Cardiac septum (tissue), 1 donor: ENCODE measurements at regions not wholly inside any gene's neighbourhood (a gene's known extent, or its start where the extent isn't known, plus 50 kb on each side); places are given as distances from the start of the nearest gene placed in this dataset.
"Not testable (repeated sequence)": the region's sequence is repeated elsewhere in the genome, so short reads cannot be mapped to it uniquely, and the experiment has no call there.

Experiments used
- DNase-seq: peaks from one replicate; pipeline ENCODE4 v3.0.0-alpha.2; 2020; ENCODE audit warnings: low spot score
- intact Hi-C: fragments of 100-400 bp; cut with DNase I; formaldehyde crosslinking; loops from one replicate; pipeline ENCODE4 v1.14.0; 2022
- donor health status: DM: no; HTN: no; CAD: no.

DNA sequence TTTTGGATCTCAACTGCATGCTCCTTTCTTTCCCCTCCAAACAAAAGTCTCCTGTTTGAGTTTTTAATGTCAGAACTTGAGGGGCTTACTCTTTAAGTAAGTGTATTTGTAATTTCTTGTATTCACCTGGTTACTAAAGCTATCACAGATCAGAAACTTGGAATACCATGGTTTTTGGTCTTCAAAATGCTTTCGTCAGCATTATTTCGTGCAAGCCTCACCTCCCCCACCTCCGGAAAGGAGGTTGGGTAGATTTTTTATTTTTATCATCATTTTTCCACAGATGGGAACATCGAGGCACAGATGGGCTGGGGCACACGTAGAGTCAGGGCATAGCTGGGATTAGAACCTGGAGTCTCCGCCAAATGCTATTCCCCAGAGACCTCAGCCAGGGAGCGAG is 100.7 kb downstream of the IER5 start:
- intact Hi-C loops: no loop called here
- no peak for DNase-seq

DNA sequence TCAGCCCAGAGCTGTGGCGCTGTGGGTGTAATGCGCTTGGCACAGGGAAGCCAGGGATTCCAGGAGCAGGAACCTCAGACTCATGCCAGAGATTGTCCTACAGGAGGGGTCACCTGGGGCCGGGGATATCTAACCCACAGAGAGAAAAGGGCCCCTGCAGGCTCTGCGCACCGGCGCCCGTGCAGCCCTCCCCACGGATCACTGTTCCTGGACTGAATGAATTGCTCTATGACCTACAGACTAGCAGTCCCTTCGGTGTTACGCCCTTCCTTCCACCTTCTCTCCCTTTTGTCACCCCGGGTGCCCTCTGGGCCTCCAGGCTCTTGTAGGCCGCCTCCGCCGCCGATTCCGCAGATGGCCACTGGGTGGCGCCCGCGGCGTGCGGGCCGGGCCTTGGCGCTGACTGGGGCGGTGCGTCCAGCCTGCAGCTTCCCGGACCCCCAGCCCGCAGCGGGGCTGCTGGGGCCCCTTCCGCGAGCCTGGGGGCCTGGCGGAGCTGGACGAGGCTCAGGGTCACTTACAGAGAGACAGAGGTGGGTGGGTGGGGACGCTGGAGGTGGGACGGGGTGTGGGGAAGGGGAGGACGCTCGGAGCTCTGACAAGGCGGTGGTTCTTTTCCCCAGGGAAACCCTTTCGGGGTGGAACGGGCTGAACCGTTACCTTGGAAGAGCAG is 101.3 kb downstream of the IER5 start:
- no peak for DNase-seq
- intact Hi-C loops: loop anchor here (2.0 kb wide), 1 partner anchor 235 kb away; no protein-coding TSS in a partner anchor

DNA sequence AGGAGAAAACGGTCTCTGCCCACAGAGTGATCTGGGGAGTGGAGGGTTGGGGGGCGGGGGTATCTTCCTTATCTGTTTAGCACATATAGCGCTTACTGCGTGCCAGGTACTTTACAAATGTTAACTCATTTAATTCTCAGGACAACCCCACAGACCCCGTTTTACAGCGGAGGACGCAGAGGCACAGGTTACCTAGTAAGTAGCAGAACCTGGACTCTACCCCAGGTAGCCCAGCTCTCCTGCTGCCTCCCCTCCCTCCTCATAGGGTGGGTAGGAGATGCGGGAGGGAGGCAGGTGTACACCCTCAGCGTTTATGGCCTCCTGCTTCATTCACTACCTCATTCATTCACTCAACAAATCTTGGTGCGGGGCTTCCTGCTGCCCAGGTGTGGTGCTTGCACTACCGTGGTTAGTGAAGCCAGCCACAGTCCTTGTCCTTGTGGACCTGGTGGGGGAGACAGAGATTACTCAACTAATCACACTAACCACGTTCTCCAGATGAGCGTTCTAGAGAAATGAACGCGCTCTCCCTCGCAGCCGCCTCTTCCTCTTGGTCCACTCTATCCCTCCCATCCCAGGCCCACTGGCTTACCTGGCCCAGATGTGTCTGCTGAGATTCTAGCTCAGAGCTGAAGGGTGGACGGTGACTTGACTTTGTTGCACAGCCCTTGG is 102.0 kb downstream of the IER5 start:
- no peak for DNase-seq
- intact Hi-C loops: loop anchor here (2.0 kb wide), 1 partner anchor 234 kb away; no protein-coding TSS in a partner anchor

DNA sequence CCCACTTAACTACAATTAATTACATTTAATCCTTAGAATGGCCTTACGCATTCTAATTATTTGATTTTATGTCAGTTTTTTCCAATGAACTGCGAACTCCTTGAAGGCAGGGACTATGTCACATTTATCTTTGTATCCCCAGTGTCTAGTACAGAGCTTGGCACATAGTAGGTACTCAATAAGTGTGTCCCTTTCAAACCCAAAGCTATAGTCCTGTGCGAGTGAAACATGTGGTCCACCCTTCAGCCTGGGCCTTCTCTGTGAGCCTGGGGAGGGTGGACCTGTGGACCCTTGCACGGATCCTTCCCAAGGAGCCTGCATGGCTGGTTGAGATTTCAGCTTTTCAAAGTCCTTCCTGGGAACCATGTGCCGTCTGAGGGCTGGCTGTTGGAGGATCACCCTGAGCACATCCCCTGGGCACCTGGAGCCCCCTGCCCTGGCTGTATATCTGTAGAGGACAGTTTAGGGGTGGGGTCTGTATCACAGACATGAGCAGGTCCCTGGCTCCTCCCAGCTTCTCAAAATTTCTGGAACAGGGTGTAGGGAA is 103.1 kb downstream of the IER5 start:
- intact Hi-C loops: loop anchor here (2.0 kb wide), 1 partner anchor 233 kb away; no protein-coding TSS in a partner anchor
- DNase-seq: no peak

DNA sequence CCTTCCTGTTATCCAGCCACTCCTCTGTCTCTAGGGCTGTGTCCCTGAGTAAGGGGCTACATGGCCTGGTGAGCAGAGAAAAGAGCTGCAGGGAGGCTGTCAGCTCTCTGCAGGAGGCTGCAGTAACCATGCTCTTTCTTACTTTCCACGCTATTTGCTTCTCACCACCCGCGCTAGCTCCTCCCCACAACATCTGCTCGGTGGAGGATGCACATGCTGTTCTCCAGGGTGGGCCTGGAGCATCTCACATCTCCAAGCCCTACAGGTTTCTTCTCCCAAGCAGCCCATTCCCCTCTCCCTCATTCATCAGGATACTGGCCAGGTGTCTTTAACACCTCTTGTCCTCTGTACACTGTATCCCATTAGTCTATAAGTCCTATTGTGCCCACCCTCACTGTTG is 103.8 kb downstream of the IER5 start:
- intact Hi-C loops: no loop called here
- DNase-seq: no peak

DNA sequence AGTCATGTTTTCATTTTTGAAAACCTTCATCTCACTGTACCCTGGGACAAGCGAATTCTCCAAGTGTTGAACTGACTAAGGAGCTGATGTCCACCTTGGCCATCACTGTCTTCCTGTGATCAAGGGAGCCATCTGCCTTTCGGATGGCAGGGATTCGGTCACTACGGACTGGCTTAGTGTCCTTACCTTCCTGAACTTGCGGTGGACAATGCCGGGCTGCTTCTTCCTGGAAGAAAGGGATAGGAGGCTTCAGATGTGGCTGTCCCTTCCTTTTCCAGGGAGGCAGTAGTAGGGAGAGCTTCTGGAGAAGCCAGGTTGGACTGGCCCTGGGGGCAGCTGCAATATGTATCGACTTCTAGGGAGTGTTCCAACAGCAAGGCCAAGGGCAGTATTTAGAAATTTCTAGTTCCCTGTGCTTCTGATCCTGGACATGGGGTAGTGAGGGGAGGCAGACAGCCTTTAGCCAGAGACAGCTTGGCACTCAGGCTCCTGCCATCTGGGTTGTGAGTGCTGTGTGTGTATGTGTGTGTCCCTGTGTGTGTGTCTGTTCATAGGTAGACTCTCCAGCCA is 114.6 kb downstream of the IER5 start:
- peak; percentile 57 for DNase-seq
- intact Hi-C loops: no loop called here

DNA sequence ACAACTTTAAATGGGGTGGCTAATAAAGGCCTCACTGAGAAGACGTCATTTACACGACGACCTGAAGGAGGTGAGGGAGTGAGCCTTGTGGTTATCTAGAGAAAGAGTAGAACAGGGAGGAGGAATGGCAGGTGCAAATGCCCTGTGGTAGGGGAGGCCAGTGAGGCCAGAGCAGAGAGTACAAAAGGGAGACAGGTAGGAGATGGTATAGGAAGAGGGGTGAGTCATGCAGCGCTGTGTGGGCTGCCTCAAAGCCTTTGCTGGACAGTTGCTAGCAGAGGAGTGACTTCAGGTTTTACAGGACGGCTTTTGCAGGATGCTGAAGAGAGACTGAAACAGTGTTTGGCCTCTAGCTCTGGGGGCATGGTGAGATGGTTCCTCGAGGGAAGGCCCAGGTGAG is 116.0 kb downstream of the IER5 start:
- intact Hi-C loops: no loop called here
- DNase-seq: peak; percentile 67

DNA sequence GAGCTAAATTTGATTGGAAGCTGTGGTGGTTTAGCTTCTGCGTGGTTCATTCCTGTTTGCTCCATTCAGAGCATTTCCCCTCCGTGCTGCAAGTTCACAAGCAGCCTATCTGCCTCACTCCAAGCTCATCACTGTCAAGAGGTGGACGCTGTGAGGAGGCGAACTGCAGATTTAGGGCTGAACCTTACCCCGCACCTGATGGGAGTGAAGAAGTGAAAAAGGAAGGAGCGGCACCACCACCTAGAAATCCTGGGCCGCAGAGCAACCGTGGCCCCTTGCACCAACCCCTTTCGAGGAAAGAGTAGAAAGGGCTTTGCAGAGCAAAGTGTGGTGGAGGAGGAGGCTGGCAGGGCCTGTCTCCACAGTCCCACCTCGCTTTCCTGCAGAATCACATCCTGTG is 117.4 kb downstream of the IER5 start:
- intact Hi-C loops: no loop called here
- no peak for DNase-seq

DNA sequence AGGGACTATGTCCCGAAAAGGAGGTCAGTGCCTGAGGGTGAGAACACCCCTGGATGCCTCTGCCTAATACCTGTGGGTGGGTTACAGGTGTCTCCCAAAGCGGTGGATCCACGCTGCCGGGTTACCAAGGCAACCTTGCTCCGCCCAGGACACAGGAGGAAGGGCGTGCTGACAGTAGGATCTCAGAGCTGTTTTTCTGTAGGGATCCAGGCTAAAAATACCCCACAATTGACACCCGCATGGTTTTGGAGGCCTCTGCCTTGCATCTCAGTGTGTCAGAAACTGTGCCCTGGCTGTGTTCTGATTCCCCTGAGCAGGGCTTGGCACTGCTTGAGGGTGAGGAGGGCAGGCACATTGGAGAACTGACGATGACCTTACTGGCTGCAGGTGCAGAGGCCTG is 118.0 kb downstream of the IER5 start:
- intact Hi-C loops: no loop called here
- no peak for DNase-seq

DNA sequence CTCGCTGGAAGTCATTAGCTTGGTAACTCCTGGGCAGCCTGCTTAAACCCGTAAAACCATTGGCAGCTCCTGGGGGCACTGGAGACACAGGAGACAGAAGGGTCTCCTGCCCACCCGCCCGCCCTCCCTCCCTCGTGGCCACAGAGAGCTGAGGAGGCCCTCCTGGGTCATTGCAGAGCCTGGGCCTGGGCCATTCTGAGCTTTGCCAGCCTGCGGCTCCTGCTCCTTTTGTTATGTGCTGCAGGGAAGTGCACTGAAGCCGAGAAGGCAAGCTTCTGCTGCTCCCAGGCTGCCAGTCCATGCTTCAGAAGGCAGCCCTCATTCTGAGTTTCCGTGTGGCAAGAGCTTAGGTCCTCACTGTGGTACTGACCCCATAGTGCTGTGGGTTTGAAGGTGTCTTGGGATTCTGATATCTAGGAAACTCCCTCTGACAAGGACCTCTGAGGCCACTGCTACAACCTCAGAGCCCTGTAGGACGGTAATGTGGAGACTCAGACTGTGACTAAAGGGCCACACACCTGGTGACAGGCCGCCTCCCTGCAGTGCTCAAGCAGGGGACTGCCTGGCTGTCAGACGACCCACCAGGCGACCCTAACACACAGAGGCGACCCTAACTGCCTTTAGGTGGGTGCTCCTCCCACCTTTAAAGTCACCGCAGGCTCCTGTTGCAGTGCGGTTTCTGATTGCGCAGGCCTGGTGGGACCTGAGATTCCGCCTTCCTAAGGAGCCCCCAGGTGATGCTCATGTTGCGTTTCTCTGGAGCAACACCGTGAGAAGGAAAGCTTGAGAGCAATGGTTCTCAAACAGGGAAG is 118.7 kb downstream of the IER5 start:
- DNase-seq: no peak
- intact Hi-C loops: no loop called here

DNA sequence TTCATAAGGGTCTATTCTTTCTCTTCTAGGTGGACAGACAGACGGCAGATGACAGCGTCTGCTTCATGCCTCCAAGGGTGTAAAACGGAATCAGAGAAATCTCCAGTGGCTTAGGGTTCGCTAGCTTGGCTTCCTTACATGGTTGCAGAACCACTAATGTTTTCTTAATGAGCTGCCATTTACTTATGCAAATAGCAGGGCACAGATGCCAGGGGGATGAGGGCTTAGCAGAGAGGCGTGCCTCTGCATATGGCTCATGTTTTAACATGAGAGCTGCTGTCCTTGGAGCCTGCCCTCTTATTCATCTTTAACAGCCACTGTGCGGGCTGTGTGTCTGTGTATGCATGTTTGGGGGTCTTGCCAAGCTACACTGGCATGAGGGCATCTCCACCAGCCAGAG is 119.6 kb downstream of the IER5 start:
- intact Hi-C loops: no loop called here
- no peak for DNase-seq

DNA sequence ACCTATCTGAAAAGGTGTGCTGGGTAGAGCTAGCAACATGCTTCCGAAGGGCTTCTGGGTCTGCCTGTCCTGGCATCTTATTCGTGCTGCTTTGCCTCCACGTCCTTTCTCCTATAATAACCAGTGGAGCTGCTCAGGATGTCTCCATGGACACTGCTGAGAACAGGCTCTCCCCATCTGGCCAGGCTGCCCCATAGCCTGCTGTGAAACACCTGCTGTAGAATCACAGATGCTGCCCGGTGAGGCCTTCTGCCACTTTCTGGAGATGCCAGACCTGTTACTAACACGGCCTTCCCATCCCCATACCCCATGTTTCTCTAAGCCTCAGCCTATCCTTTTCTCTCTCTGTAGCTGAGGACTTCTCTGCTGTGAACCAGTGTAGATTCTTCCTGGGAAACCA is 120.5 kb downstream of the IER5 start:
- intact Hi-C loops: no loop called here
- no peak for DNase-seq

DNA sequence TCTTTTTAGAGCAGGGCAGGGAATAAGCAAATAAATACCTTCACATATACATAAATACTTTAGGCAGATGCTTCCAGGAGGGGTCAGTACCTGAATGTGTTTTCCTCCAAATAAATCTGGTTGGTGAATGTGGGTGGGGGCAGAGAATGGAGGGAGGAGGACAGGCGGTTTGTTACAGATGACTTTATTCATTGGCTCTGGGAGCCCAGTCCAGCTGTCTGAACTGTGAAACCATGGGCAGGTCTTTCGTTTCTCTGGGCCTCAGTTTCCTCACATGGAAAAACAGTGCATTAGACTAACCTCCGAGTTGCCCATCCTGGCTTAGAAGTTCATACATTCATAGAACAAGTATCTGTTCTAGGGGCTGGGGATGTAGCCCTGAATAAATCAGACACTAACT is 124.6 kb downstream of the IER5 start:
- no peak for DNase-seq
- intact Hi-C loops: no loop called here

DNA sequence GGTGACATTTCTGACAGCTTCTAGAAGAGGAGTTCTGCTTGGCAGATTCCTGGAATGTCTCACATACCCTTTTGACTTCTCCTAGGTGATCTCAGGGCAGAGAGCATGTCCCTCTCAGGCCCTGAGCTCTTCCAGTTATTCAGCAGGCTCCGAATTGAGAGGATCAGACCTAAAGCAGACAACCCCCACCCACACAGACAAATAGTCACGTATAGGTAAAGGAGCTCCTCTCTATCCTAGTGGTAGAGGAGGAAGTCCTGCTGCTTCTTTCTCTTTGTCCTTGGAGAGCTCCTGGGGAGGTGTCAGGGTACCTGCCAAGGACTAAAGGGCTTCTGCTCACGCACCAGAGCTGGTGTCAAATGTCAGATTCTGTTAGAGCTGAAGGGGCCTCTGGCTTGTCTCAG is 128.1 kb downstream of the IER5 start:
- no peak for DNase-seq
- intact Hi-C loops: no loop called here

DNA sequence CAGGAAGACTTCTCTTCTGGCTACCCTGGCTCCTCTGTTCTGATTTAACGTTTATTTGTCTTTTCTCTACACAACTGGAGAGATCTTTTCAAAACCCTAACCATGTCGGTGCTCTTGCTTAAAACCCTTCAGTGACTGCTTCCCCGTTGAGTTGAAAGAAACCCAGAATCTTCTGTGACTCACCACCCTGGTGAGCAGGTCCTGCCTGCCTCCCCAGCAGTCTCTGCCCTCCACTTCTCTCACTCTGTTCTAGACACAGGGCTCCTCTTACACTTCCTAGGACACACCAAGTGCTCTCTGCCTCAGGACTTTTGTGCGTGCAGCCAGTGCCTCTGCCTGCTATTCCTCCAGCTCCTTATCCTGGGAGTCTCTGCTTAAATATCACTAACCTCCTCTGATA is 131.4 kb downstream of the IER5 start:
- intact Hi-C loops: no loop called here

DNA sequence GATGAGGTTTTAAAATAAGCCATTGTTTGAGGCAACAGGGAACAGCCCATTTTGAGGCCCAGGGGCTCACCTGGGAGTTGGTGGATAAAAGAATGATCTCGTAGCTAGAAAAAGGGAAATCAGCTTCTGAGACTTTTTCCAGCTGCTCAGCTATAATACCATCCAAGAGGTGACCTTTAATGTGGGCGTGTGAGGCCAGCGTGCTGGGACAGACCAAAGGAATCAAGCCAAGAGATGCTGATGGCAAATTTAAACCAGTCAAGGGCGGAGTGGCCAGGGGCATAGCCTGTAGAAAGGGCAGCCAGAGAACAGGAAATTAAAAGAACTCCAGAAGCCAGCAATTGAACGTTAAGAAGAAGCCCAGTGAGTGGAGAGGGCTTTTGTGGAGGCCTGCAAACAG is 132.6 kb downstream of the IER5 start:
- DNase-seq: no peak

More for the DNA sequence above, 131.4 kb downstream of the IER5 start:
- DNase-seq: no peak

DNA sequence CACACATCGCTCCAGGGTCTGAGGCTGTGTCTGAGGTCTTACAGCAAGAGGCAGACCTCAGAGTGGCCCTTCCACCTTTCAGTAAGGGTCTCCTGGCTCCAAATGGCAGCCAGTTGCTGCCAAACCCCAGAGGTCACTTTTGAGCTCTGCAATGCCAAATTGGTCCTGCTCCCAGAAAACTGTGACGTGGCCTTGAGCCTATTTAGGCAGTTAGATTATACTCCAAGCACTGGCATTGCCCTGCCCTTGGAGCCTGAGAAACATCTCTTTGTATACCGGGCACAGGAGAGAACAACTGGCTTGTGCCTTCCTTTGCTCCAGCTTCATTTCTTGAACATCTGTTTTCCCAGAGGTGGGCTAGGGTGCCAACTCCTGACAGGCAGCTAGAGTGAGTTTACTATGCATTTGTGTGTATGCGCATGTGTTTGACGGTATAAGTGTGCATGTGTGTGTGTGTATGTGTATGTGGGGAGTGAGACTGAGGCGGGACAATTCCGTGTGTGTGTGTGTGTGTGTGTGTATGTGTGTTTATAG is 134.5 kb downstream of the IER5 start:
- DNase-seq: no peak
- intact Hi-C loops: no loop called here

More for the DNA sequence above, 132.6 kb downstream of the IER5 start:
- intact Hi-C loops: no loop called here

DNA sequence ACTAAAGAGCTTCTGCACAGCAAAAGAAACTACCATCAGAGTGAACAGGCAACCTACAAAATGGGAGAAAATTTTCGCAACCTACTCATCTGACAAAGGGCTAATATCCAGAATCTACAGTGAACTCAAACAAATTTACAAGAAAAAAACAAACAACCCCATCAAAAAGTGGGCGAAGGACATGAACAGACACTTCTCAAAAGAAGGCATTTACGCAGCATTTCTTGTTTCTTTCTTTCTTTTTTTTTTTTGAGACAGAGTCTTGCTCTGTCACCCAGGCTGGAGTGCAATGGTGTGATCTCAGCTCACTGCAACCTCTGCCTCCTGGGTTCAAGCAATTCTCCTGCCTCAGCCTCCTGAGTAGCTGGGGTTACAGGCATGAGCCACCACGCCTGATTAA is 138.2 kb downstream of the IER5 start:
- DNase-seq, intact Hi-C loops: not testable (repeated sequence)

DNA sequence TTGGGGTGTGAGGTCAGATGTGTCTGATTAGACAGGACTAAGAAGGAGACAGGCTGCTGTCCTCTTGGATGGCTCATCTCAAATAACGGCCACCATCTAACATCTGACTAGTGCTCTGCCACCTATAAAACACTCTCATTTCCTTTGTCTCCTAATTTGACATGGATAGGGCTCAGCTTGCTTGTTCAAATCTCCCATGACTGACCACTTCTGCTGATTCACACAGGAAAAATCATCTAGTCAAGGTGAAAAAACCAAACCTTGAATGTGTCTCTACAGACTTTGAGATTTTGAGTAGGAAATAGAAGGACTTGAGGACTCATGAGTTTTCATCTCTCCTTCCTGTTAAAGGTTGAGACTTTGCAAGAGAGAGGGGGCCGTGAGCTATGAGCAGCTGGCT is 150.6 kb downstream of the IER5 start:
- DNase-seq: no peak
- intact Hi-C loops: no loop called here

DNA sequence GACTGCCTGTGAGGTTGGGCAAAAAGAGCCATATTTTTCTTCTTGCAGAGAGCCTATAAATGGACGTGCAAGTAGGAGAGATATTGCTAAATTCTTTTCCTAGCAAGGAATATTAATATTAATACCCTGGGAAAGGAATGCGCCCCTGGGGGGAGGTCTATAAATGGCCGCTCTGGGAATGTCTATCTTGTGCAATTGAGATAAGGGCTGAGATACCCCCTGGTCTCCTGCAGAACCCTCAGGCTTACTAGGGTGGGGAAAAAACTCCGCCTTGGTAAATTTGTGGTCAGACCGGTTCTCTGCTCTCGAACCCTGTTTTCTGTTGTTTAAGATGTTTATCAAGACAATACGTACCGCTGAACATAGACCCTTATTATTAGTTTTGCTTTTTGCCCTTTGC is 157.8 kb downstream of the IER5 start:
- DNase-seq, intact Hi-C loops: not testable (repeated sequence)
